Myocyte (in vitro differentiated cells): ENCODE measurements at regions not wholly inside any gene's neighbourhood (a gene's known extent, or its start where the extent isn't known, plus 50 kb on each side); places are given as distances from the start of the nearest gene placed in this dataset.
"Not testable (repeated sequence)": the region's sequence is repeated elsewhere in the genome, so short reads cannot be mapped to it uniquely, and the experiment has no call there.

Source experiments
- DNase-seq: peaks from one replicate; pipeline ENCODE4 v3.0.0-alpha.2; 2012; ENCODE audit warnings: low read depth

- no peak for DNase-seq
Measured at GRCh38 chr17:6893382-6894205, 62.1 kb upstream of the TEKT1 start.

DNA sequence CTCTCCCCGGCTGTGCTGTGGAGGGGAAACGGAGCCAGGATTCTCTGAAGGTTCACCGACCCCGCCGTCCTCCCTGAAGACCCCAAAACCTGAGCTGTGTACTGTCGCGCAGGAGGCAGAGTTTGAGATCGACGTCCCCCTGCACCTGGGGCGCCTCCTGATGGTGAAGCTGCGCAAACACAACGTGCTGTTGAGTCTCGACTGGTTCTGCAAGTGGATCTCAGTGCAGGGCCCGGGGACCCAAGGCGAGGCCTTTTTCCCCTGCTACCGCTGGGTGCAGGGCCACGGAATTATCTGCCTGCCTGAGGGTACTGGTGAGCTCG, 62.6 kb upstream of the TEKT1 start:
- DNase-seq = no peak

GRCh38 chr17:6901086-6901485, 69.6 kb upstream of the TEKT1 start:
- no peak for DNase-seq

- no peak for DNase-seq
Measured at GRCh38 chr17:6903326-6903900, 71.9 kb upstream of the TEKT1 start.

GRCh38 chr17:6908807-6909206, 77.3 kb upstream of the TEKT1 start:
- no peak for DNase-seq

GRCh38 chr17:6910987-6911603, 79.6 kb upstream of the TEKT1 start:
- DNase-seq = peak; percentile 44

DNA sequence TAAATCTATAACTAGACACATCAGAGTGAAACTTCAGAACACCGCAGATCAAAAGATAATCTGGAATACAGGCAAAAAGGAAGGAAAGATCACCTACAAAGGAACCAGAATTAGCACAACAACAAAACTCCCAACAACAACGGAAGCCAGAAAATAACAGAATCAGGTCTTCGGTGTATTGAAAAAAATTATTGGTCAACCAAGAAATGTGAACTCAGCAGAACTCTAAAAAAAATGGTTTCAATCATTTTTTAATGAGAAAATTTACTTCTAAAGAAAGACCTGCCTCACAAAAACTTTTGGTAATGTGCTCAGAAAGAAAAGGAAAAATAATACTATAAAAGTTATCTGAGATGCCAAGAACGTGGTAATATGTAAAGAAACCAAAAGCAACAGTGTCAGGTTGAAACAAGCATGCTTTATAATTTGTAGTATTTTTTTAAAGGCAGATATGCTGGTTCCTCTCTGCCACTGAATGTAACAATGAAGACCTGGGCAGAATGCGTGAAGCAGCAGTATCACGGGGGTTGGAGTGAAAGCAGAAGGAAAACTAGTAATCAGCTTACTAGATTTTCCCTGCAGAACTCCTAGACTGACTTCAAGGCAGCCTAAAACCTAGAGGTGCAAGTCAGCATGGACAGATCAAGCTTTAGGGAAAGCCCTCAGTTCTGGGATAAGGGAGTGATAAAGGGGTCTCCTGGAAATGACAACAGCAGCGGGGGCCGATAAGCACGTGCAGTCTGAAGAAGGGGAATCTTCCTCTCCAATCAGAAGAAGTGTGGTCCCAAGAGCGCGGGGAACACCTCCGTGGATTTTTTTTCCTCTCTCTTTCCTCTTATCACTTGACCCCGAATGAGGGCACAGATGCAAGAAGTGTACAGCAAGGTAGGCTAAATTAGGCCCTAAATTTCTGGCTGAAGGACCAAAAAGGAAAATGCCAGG, 80.9 kb upstream of the TEKT1 start:
- DNase-seq = no peak

GRCh38 chr17:6913608-6914443, 82.0 kb upstream of the ALOX12 start:
- DNase-seq = peak; percentile 77

DNA sequence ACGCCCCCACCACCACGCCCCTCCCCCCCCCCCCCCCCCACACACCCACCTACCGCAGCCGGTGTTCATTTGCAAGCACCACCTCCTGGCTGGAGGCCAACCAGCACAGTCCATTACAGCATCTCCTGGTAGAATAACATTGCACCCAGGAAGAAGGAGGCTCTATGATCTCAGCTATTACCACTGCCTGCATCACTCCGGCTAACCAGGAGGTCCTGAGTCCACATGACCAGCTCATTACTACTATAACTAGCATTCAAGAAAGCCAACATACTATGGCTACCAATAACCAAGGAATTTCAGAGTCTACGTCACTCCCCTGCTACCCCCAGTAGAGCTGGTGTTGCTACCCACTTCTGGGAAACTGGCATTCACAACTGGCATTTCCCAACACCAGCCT, 81.1 kb upstream of the ALOX12 start:
- DNase-seq = no peak

GRCh38 chr17:6915620-6916019, 80.2 kb upstream of the ALOX12 start:
- no peak for DNase-seq

GRCh38 chr17:6919158-6919557, 76.7 kb upstream of the ALOX12 start:
- DNase-seq = no peak

DNA sequence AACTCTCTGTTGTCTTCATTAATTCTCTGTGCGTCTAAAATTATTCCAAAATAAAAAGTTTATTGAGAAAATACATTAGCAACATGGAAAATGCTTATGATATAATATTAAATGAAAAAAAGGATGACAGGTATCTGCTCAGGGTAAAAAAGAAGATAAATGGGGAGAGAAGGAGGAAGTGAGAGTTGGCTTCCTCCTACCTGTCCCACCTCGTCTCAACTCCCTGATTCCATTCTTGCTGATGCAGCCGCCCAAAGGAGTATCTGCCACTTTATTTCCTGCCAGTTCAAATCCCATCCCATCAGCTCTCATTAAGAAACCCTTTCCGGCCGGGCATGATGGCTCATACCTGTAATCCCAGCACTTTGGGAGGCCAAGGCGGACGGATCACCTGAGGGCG, 72.5 kb upstream of the ALOX12 start:
- no peak for DNase-seq

GRCh38 chr17:6924208-6924607, 71.6 kb upstream of the ALOX12 start:
- DNase-seq = no peak

DNA sequence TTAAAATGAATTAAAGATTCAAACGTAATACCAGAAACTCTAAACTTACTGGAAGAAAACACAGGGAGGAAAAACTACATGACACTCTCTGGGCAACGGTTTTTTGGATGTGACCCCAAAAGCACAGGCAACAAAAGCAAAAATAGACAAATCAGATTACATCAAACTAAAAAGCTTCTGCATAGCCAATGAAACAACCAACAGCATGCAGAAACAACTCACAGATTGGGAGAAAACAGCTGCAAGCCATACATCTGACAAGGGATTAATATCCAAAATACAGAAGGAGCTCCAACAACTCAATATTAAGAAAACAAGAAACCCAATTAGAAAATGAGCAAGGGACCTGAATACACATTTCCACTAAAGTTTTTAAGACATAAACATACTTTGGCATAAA, 69.2 kb upstream of the ALOX12 start:
- no peak for DNase-seq

- DNase-seq = no peak
Measured at GRCh38 chr17:6927290-6928126, 68.3 kb upstream of the ALOX12 start.

- no peak for DNase-seq
Measured at GRCh38 chr17:6928193-6928592, 67.7 kb upstream of the ALOX12 start.

DNA sequence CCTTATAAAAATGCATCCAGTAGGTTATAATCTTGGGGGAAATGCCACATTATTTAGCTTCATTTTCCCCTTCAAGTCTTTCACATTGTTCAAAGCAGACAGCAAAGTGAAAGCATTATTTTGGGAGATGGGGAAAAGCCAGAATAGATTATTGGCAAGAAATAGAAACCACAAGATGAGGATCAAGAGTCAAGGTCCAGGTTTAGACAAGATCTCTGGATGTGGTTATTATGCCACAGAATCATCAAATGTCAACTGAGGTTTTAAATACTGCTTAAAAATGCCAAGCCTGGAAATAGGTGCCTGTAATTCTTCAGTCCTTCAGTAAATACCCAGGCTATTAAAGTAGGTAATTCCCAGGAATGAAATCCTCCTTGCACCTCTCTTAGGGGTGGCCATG, 65.1 kb upstream of the ALOX12 start:
- DNase-seq = peak; percentile 53

DNA sequence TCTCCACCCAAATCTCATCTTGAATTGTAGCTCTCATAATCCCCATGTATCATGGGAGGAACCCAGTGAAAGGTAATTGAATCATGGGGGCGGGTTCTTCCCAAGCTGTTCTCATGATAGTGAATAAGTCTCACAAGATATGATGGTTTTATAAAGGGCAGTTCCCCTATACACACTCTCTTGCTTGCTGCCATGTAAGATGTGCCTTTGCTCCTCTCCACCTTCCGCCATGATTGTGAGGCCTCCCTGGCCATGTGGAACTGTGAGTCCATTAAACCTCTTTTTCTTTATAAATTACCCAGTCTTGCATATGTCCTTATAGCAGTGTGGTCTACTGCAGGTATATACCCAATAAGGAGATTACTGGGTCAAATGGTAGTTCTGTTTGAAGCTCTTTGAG, 61.3 kb upstream of the ALOX12 start:
- not testable (repeated sequence) for DNase-seq

DNA sequence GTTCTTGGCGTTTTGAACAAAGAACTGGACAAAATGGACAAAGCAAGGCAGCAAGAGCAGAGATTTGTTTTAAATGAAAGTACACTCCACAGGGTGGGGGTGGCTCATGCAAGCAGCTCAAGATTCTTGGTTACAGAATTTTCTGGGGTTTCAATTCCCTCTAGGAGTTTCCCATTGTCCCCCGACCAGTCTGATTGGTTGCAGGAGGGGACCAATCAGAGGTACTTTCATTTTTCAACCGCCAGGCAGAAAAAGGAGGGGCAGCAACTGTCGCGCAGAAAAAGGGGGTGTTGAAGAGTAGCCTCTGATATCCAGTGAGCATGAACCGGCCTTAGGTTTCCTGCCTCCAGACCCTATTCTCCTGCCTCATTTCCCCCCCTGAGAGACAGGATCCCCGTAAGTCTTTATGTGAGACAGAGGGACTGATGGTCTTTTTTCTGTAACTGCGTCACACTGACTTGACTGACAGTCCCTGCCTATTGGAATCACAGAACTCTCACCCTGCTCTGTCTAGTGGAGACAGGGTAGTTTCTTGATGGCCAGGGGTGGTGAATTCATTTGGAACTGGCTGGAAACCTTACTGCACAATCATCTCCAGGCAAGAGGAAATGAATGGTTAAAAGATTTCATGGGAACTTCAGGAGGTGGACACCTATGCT, 59.4 kb upstream of the ALOX12 start:
- no peak for DNase-seq
